ENCODE measurements at regions not wholly inside any gene's neighbourhood (a gene's known extent, or its start where the extent isn't known, plus 50 kb on each side); places are given as distances from the start of the nearest gene placed in this dataset.

GRCh38 chr16:9549487-9549886, 458.0 kb downstream of the HAPSTR1 start:
- TF ChIP-seq TAF1 (IDR thresholded peaks at IDR 0.05; ENCODE audit: low read depth, low read length), result no peak
- no peak for TF ChIP-seq PAX5 (IDR thresholded peaks at IDR 0.05; ENCODE audit: insufficient read depth, low read length, severe bottlenecking)
- TF ChIP-seq POU2F2 (IDR thresholded peaks at IDR 0.05; ENCODE audit: low read depth, low read length), result no peak
- TF ChIP-seq SPI1 (IDR thresholded peaks at IDR 0.05; ENCODE audit: low read depth, low read length), result no peak
- no peak for TF ChIP-seq POLR2A (IDR thresholded peaks at IDR 0.05; ENCODE audit: low read depth, low read length)
- TF ChIP-seq POLR2AphosphoS5 (IDR thresholded peaks at IDR 0.05; ENCODE audit: low read depth, low read length), result no peak
- DNase-seq (ENCODE audit: insufficient read length, low spot score), result no peak

DNA sequence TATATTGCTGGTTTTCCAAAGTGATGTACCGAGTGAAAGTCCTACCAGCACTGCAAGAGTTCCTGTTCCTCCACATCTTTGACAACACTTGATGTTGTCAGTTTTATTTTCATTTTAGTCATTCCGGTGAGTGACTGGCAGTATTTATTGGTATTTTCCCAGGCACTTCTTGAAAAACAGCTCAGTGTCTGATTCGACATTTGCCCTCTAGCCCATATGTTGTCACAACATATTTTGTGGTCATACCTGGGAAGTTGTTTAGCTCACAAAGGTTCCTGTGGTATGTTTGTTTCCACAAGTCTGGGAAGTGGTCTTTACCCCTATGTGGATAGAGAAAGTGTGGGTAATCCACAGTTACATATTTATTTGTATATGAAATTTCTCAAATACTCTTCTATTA, 463.6 kb downstream of the HAPSTR1 start:
- TF ChIP-seq POLR2A (IDR thresholded peaks at IDR 0.05; ENCODE audit: low read depth, low read length), result no peak
- TF ChIP-seq SPI1 (IDR thresholded peaks at IDR 0.05; ENCODE audit: low read depth, low read length), result no peak
- TF ChIP-seq POLR2AphosphoS5 (IDR thresholded peaks at IDR 0.05; ENCODE audit: low read depth, low read length), result no peak
- no peak for TF ChIP-seq PAX5 (IDR thresholded peaks at IDR 0.05; ENCODE audit: insufficient read depth, low read length, severe bottlenecking)
- TF ChIP-seq POU2F2 (IDR thresholded peaks at IDR 0.05; ENCODE audit: low read depth, low read length), result no peak
- no peak for TF ChIP-seq TAF1 (IDR thresholded peaks at IDR 0.05; ENCODE audit: low read depth, low read length)
- DNase-seq (ENCODE audit: insufficient read length, low spot score) (no peak), FAIRE-seq (no peak)

More at GRCh38 chr16:9549487-9549886, 458.0 kb downstream of the HAPSTR1 start:
- FAIRE-seq, result no peak

DNA sequence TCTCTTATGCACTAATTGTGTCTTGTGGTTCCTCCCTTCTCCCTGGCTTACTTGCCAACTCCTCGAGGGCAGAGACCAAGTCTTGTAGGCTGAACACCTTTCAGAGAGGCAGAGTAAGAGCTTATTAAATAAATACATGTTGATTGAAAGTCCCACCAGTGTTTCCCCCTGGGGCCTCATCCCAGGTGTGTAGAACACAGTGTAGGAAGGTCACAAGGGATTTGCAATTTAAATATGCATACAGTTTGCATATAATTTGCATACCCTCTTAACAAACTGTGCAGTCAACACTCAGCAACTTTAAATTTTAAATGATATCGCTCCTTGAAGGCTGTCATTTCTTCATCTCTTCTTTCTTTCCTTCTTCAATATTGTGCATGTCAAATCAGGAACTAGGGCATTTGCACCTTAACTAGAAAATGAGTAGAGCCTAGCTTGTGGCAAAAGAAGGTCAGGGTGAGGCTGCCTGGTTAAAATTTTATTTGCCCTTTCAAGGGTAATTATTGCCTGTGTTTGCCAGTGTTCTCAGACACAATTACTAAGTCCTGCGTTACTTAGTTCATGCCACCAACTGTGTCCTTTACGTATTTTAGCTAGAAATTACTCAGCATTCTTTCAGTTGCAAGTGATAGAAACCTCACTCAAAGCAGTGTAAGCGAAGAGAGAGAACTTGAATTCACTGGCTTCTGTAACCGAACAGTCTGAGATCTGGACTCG, 465.7 kb downstream of the HAPSTR1 start:
- no peak for TF ChIP-seq POLR2AphosphoS5 (IDR thresholded peaks at IDR 0.05; ENCODE audit: low read depth, low read length)
- FAIRE-seq (no peak), DNase-seq (ENCODE audit: insufficient read length, low spot score) (no peak)

- TF ChIP-seq POU2F2 (IDR thresholded peaks at IDR 0.05; ENCODE audit: low read depth, low read length), result no peak
- TF ChIP-seq POLR2AphosphoS5 (IDR thresholded peaks at IDR 0.05; ENCODE audit: low read depth, low read length), result no peak
- TF ChIP-seq TAF1 (IDR thresholded peaks at IDR 0.05; ENCODE audit: low read depth, low read length), result no peak
- TF ChIP-seq PAX5 (IDR thresholded peaks at IDR 0.05; ENCODE audit: insufficient read depth, low read length, severe bottlenecking), result no peak
- TF ChIP-seq SPI1 (IDR thresholded peaks at IDR 0.05; ENCODE audit: low read depth, low read length), result no peak
- TF ChIP-seq POLR2A (IDR thresholded peaks at IDR 0.05; ENCODE audit: low read depth, low read length), result no peak
- FAIRE-seq, result no peak
- DNase-seq (ENCODE audit: insufficient read length, low spot score), result no peak
Observed at GRCh38 chr16:9557713-9558112, 466.3 kb downstream of the HAPSTR1 start.

DNA sequence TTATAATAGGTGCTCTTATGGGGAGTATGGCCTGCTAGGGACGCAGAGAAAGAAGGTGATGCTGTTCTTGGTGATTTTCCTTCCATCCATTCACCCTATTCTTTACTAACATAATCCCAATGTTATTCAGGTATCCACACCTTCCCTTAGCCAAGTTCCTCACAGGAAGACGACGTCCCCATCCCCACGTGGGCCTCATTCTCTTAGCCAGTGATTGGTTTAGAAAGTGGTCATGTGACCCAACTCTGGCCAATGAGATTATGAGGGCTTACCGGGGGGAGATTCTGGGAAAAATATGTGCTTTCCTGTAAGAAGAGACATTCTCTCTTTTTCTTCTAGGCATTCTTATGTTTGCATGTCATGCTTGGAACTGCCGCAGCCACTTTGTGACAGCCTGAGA, 474.7 kb downstream of the HAPSTR1 start:
- DNase-seq (ENCODE audit: insufficient read length, low spot score) (no peak), FAIRE-seq (no peak)
- TF ChIP-seq POLR2AphosphoS5 (IDR thresholded peaks at IDR 0.05; ENCODE audit: low read depth, low read length) (no peak), POLR2A (IDR thresholded peaks at IDR 0.05; ENCODE audit: low read depth, low read length) (no peak), SPI1 (IDR thresholded peaks at IDR 0.05; ENCODE audit: low read depth, low read length) (no peak)

- DNase-seq (ENCODE audit: insufficient read length, low spot score), result no peak
- no peak for FAIRE-seq
- no peak for TF ChIP-seq SPI1 (IDR thresholded peaks at IDR 0.05; ENCODE audit: low read depth, low read length)
- TF ChIP-seq POLR2AphosphoS5 (IDR thresholded peaks at IDR 0.05; ENCODE audit: low read depth, low read length), result no peak
- TF ChIP-seq PAX5 (IDR thresholded peaks at IDR 0.05; ENCODE audit: insufficient read depth, low read length, severe bottlenecking), result no peak
- no peak for TF ChIP-seq TAF1 (IDR thresholded peaks at IDR 0.05; ENCODE audit: low read depth, low read length)
- no peak for TF ChIP-seq POLR2A (IDR thresholded peaks at IDR 0.05; ENCODE audit: low read depth, low read length)
- TF ChIP-seq POU2F2 (IDR thresholded peaks at IDR 0.05; ENCODE audit: low read depth, low read length), result no peak
Observed at GRCh38 chr16:9567666-9568065, 476.2 kb downstream of the HAPSTR1 start.

- FAIRE-seq, result no peak
- TF ChIP-seq POLR2AphosphoS5 (IDR thresholded peaks at IDR 0.05; ENCODE audit: low read depth, low read length) (no peak), POLR2A (IDR thresholded peaks at IDR 0.05; ENCODE audit: low read depth, low read length) (no peak), PAX5 (IDR thresholded peaks at IDR 0.05; ENCODE audit: insufficient read depth, low read length, severe bottlenecking) (no peak), SPI1 (IDR thresholded peaks at IDR 0.05; ENCODE audit: low read depth, low read length) (no peak), POU2F2 (IDR thresholded peaks at IDR 0.05; ENCODE audit: low read depth, low read length) (no peak), TAF1 (IDR thresholded peaks at IDR 0.05; ENCODE audit: low read depth, low read length) (no peak)
- no peak for DNase-seq (ENCODE audit: insufficient read length, low spot score)
Observed at GRCh38 chr16:9568261-9568660, 476.8 kb downstream of the HAPSTR1 start.

- TF ChIP-seq POU2F2 (IDR thresholded peaks at IDR 0.05; ENCODE audit: low read depth, low read length) (no peak), POLR2A (IDR thresholded peaks at IDR 0.05; ENCODE audit: low read depth, low read length) (no peak), PAX5 (IDR thresholded peaks at IDR 0.05; ENCODE audit: insufficient read depth, low read length, severe bottlenecking) (no peak), POLR2AphosphoS5 (IDR thresholded peaks at IDR 0.05; ENCODE audit: low read depth, low read length) (no peak), SPI1 (IDR thresholded peaks at IDR 0.05; ENCODE audit: low read depth, low read length) (no peak), TAF1 (IDR thresholded peaks at IDR 0.05; ENCODE audit: low read depth, low read length) (no peak)
- DNase-seq (ENCODE audit: insufficient read length, low spot score) (no peak), FAIRE-seq (no peak)
Observed at GRCh38 chr16:9570521-9570920, 479.1 kb downstream of the HAPSTR1 start.

DNA sequence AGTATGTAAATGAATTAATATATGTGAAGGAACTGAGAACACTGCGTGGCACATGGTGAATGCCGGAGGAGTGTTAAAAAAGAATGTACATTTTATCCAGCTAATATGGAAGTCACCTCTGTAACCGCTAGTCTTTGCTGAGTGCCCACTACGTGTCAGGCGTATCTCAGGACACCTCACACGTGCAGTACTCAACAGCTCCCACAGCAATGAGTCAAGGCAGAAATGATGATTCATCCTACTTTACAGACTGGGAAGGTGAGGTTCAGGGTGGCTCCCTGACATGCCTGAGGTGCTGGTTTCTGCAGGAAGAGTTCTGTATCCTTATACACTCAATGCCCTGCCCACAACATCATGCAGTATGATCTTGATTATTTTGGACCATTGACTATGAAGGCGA, 487.0 kb downstream of the HAPSTR1 start:
- TF ChIP-seq POU2F2 (IDR thresholded peaks at IDR 0.05; ENCODE audit: low read depth, low read length) (no peak), POLR2A (IDR thresholded peaks at IDR 0.05; ENCODE audit: low read depth, low read length) (no peak)
- FAIRE-seq (no peak), DNase-seq (ENCODE audit: insufficient read length, low spot score) (no peak)

DNA sequence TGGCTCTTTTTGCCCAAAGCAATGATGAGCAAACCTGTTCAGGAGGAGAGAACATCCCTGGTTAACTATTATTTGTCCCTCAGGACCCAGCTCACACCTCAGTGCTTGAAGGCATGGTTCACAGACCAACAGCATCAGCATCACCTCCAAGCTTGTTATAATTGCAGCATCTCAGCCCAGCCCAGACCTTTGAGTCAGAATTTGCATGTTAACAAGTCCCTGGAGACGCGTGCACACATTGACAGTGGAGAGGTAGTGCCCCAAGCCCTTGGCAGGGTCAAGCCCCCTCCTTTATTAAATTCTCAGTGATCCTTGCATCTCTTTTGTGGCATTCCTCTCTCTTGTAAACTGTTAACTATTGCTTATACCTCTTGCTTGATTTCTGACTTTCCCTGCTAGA, 488.6 kb downstream of the HAPSTR1 start:
- TF ChIP-seq SPI1 (IDR thresholded peaks at IDR 0.05; ENCODE audit: low read depth, low read length) (no peak), POU2F2 (IDR thresholded peaks at IDR 0.05; ENCODE audit: low read depth, low read length) (no peak), TAF1 (IDR thresholded peaks at IDR 0.05; ENCODE audit: low read depth, low read length) (no peak), PAX5 (IDR thresholded peaks at IDR 0.05; ENCODE audit: insufficient read depth, low read length, severe bottlenecking) (no peak), POLR2AphosphoS5 (IDR thresholded peaks at IDR 0.05; ENCODE audit: low read depth, low read length) (no peak), POLR2A (IDR thresholded peaks at IDR 0.05; ENCODE audit: low read depth, low read length) (no peak)
- no peak for FAIRE-seq

More for the DNA sequence above, 488.6 kb downstream of the HAPSTR1 start:
- no peak for DNase-seq (ENCODE audit: insufficient read length, low spot score)

Data from GM12891 (cell line).